ENCODE measurements at regions not wholly inside any gene's neighbourhood (a gene's known extent, or its start where the extent isn't known, plus 50 kb on each side); places are given as distances from the start of the nearest gene placed in this dataset.
"Not testable (repeated sequence)": the region's sequence is repeated elsewhere in the genome, so short reads cannot be mapped to it uniquely, and the experiment has no call there.

GRCh38 chr7:3146571-3147226 lies 103.0 kb upstream of the CARD11 start:
- no peak for DNase-seq (ENCODE audit: extremely low read depth, low read depth)
- H3K4me3 ChIP-seq (replicated peaks; ENCODE audit: low read depth, low read length), result no peak overlapping the region
- no peak for TF ChIP-seq CTCF (IDR thresholded peaks at IDR 0.05; ENCODE audit: low read depth, low read length, missing control alignments)

- H3K4me3 ChIP-seq (replicated peaks; ENCODE audit: low read depth, low read length); DNase-seq (ENCODE audit: extremely low read depth, low read depth): not testable (repeated sequence)
Measured at GRCh38 chr7:3148471-3148870, 104.8 kb upstream of the CARD11 start.

GRCh38 chr7:3149231-3149995 lies 105.7 kb upstream of the CARD11 start:
- TF ChIP-seq CTCF (IDR thresholded peaks at IDR 0.05; ENCODE audit: low read depth, low read length, missing control alignments), result no peak
- DNase-seq (ENCODE audit: extremely low read depth, low read depth), result no peak
- no peak overlapping the region for H3K4me3 ChIP-seq (replicated peaks; ENCODE audit: low read depth, low read length)

GRCh38 chr7:3150027-3150426 lies 106.4 kb upstream of the CARD11 start:
- H3K4me3 ChIP-seq (replicated peaks; ENCODE audit: low read depth, low read length), result no peak overlapping the region
- TF ChIP-seq CTCF (IDR thresholded peaks at IDR 0.05; ENCODE audit: low read depth, low read length, missing control alignments), result no peak
- DNase-seq (ENCODE audit: extremely low read depth, low read depth), result no peak

GRCh38 chr7:3151784-3152183 lies 108.1 kb upstream of the CARD11 start:
- DNase-seq (ENCODE audit: extremely low read depth, low read depth), result no peak
- no peak overlapping the region for H3K4me3 ChIP-seq (replicated peaks; ENCODE audit: low read depth, low read length)
- no peak for TF ChIP-seq CTCF (IDR thresholded peaks at IDR 0.05; ENCODE audit: low read depth, low read length, missing control alignments)

- TF ChIP-seq CTCF (IDR thresholded peaks at IDR 0.05; ENCODE audit: low read depth, low read length, missing control alignments), result no peak
- DNase-seq (ENCODE audit: extremely low read depth, low read depth), result no peak
- H3K4me3 ChIP-seq (replicated peaks; ENCODE audit: low read depth, low read length), result no peak overlapping the region
Measured at GRCh38 chr7:3152714-3153113, 109.0 kb upstream of the CARD11 start.

GRCh38 chr7:3153118-3153517 lies 109.5 kb upstream of the CARD11 start:
- no peak for DNase-seq (ENCODE audit: extremely low read depth, low read depth)
- no peak overlapping the region for H3K4me3 ChIP-seq (replicated peaks; ENCODE audit: low read depth, low read length)
- TF ChIP-seq CTCF (IDR thresholded peaks at IDR 0.05; ENCODE audit: low read depth, low read length, missing control alignments), result no peak

All from HFF-Myc (cell line).